ENCODE measurements at regions not wholly inside any gene's neighbourhood (a gene's known extent, or its start where the extent isn't known, plus 50 kb on each side); places are given as distances from the start of the nearest gene placed in this dataset.
"Not testable (repeated sequence)": the region's sequence is repeated elsewhere in the genome, so short reads cannot be mapped to it uniquely, and the experiment has no call there.

GRCh38 chr1:30660241-30660640 lies 63.1 kb downstream of the MATN1 start:
- 79 to 87% methylated on average over 8 of the region's 8 CpGs for WGBS, 2 donors
- ATAC-seq, result no peak
- no peak for DNase-seq
- intact Hi-C loops (cut with DNase I), result no loop called here
- Histone ChIP-seq H3K4me3 (no peak overlapping the region), H3K27me3 (peaks cover 0 to 32% (median 8%) of the 10 kb centered on the region in 7 donors), H3K36me3 (no peaks in the 10 kb centered on the region), H3K27ac (no peak overlapping the region), H3K9me3 (no peaks in the 10 kb centered on the region), H3K4me1 (peaks cover 0 to 4% (median 0%) of the 10 kb centered on the region in 9 donors)
- no peak for TF ChIP-seq CTCF (IDR thresholded peaks at IDR 0.05)

GRCh38 chr1:30659702-30660101 lies 63.7 kb downstream of the MATN1 start:
- WGBS, 2 donors, result 67 to 69% methylated on average over 8 of the region's 8 CpGs

GRCh38 chr1:30658375-30658774 lies 65.0 kb downstream of the MATN1 start:
- H3K27me3 ChIP-seq, result peaks cover 0 to 28% (median 8%) of the 10 kb centered on the region in 7 donors
- not testable (repeated sequence) for ATAC-seq, H3K27ac ChIP-seq, H3K9me3 ChIP-seq, H3K4me3 ChIP-seq, H3K4me1 ChIP-seq, H3K36me3 ChIP-seq, DNase-seq
- WGBS, 2 donors, result 77 to 80% methylated on average over 4 of the region's 4 CpGs
- intact Hi-C loops (cut with DNase I), result loop anchor here in 3 of 10 donors (5.0 to 10.0 kb wide), 2 partner anchors 1104 to 1106 kb away; no protein-coding TSS in a partner anchor

More at GRCh38 chr1:30659702-30660101, 63.7 kb downstream of the MATN1 start:
- Histone ChIP-seq H3K4me3 (no peak overlapping the region), H3K4me1 (peaks cover 0 to 4% (median 0%) of the 10 kb centered on the region in 9 donors), H3K36me3 (no peaks in the 10 kb centered on the region), H3K27ac (no peak overlapping the region), H3K9me3 (no peaks in the 10 kb centered on the region), H3K27me3 (peaks cover 0 to 32% (median 8%) of the 10 kb centered on the region in 7 donors)
- no peak for TF ChIP-seq CTCF (IDR thresholded peaks at IDR 0.05)
- intact Hi-C loops (cut with DNase I), result loop anchor here in 3 of 10 donors (5.0 to 10.0 kb wide), 2 partner anchors 1105 to 1107 kb away; no protein-coding TSS in a partner anchor
- DNase-seq (no peak), ATAC-seq (no peak)

- Histone ChIP-seq H3K36me3 (no peaks in the 10 kb centered on the region), H3K4me1 (peaks cover 0 to 4% (median 0%) of the 10 kb centered on the region in 9 donors), H3K27me3 (peaks cover 0 to 24% (median 8%) of the 10 kb centered on the region in 7 donors), H3K4me3 (no peak overlapping the region), H3K27ac (no peak overlapping the region), H3K9me3 (no peaks in the 10 kb centered on the region)
- intact Hi-C loops (cut with DNase I), result loop anchor here in 3 of 10 donors (5.0 to 10.0 kb wide), 2 partner anchors 1103 to 1106 kb away; no protein-coding TSS in a partner anchor
- no peak for TF ChIP-seq CTCF (IDR thresholded peaks at IDR 0.05)
- no peak for DNase-seq
- ATAC-seq, result no peak
- WGBS, 2 donors, result 71 to 79% methylated on average over 8 of the region's 8 CpGs
Observed at GRCh38 chr1:30658014-30658336, 65.4 kb downstream of the MATN1 start.

Measured in heart right ventricle (tissue), 16 donors.